Stimulated activated CD8-positive, alpha-beta memory T cell treated with anti-CD3 and anti-CD28 coated beads, Interleukin-4, amount 100 ng/mL, for 48 hours (primary cell): ENCODE measurements at regions not wholly inside any gene's neighbourhood (a gene's known extent, or its start where the extent isn't known, plus 50 kb on each side); places are given as distances from the start of the nearest gene placed in this dataset.

ENCODE experiments used
- DNase-seq: peaks from one replicate; pipeline ENCODE4 v3.0.0-alpha.2; 2020

GRCh38 chr2:107323946-107324565, 438.1 kb upstream of the ST6GAL2 start:
- DNase-seq: no peak

- DNase-seq: no peak
These were observed 440.2 kb upstream of the ST6GAL2 start for GRCh38 chr2:107325981-107326786.

- DNase-seq: no peak
These were observed 448.3 kb upstream of the ST6GAL2 start for GRCh38 chr2:107334306-107334705.

- DNase-seq: no peak
These were observed 450.6 kb upstream of the ST6GAL2 start for GRCh38 chr2:107336526-107336925.

- DNase-seq: no peak
These were observed 451.4 kb upstream of the ST6GAL2 start for GRCh38 chr2:107337209-107337898.

GRCh38 chr2:107338059-107338458, 452.1 kb upstream of the ST6GAL2 start:
- DNase-seq: no peak

GRCh38 chr2:107338571-107338970, 452.6 kb upstream of the ST6GAL2 start:
- DNase-seq: no peak

GRCh38 chr2:107340955-107341354, 455.0 kb upstream of the ST6GAL2 start:
- no peak for DNase-seq

- no peak for DNase-seq
These were observed 463.4 kb upstream of the ST6GAL2 start for GRCh38 chr2:107349329-107349728.

GRCh38 chr2:107354175-107354574, 468.2 kb upstream of the ST6GAL2 start:
- no peak for DNase-seq

GRCh38 chr2:107358362-107358761, 468.3 kb upstream of the RGPD4 start:
- DNase-seq: no peak

- no peak for DNase-seq
These were observed 467.7 kb upstream of the RGPD4 start for GRCh38 chr2:107359021-107359420.

GRCh38 chr2:107361751-107362381, 464.8 kb upstream of the RGPD4 start:
- no peak for DNase-seq

- DNase-seq: no peak
These were observed 463.7 kb upstream of the RGPD4 start for GRCh38 chr2:107362993-107363392.

- DNase-seq: no peak
These were observed 462.9 kb upstream of the RGPD4 start for GRCh38 chr2:107363806-107364205.

- no peak for DNase-seq
These were observed 462.2 kb upstream of the RGPD4 start for GRCh38 chr2:107364361-107364950.

GRCh38 chr2:107374249-107374648, 452.4 kb upstream of the RGPD4 start:
- DNase-seq: no peak

- no peak for DNase-seq
These were observed 449.8 kb upstream of the RGPD4 start for GRCh38 chr2:107376909-107377308.

GRCh38 chr2:107380912-107381311, 445.8 kb upstream of the RGPD4 start:
- no peak for DNase-seq

GRCh38 chr2:107383691-107384090, 443.0 kb upstream of the RGPD4 start:
- DNase-seq: no peak

GRCh38 chr2:107384422-107384821, 442.3 kb upstream of the RGPD4 start:
- no peak for DNase-seq

- no peak for DNase-seq
These were observed 440.8 kb upstream of the RGPD4 start for GRCh38 chr2:107385921-107386320.

GRCh38 chr2:107392241-107392704, 434.4 kb upstream of the RGPD4 start:
- DNase-seq: no peak
